A549 (cell line): ENCODE measurements at regions not wholly inside any gene's neighbourhood (a gene's known extent, or its start where the extent isn't known, plus 50 kb on each side); places are given as distances from the start of the nearest gene placed in this dataset.

Experiments
- ATAC-seq, 2 experiments: fragments of 200-7000 bp in 1 of 2; fragments of >200 bp in 1 of 2; cut with Nextera tagmentation in 1 of 2; cut with Tn5 transposase in 1 of 2; 3 replicates each; pipeline versions ENCODE4 v1.8.0 to v1.9.1; 2018 to 2020; ENCODE audit warnings: mild to moderate bottlenecking in 1 of 2, moderate library complexity in 1 of 2
- CTCF ChIA-PET: fragments of 300-600 bp; sonication (Branson Sonifier 250); formaldehyde crosslinking; extraction: SDS; loops from one replicate; lab custom pipeline; 2021; ENCODE audit warnings: antibody characterized with exemption, inconsistent platforms; lab: Yijun Ruan, JAX
- POLR2A ChIA-PET: fragments of 350-600 bp; formaldehyde crosslinking; extraction: SDS; loops from one replicate; lab custom pipeline; 2021; ENCODE audit warnings: antibody characterized with exemption, inconsistent platforms; lab: Yijun Ruan, JAX
- DNase-seq, 2 experiments: peaks; one replicate each; pipeline versions ENCODE4 v3.0.0 to v3.0.0-alpha.2; 2011 to 2016; ENCODE audit warnings: low read depth in 1 of 2, low spot score in 1 of 2
- FAIRE-seq: peaks from 2 replicates; lab custom pipeline; 2011; peaks lifted over from hg19 to GRCh38; lab: Jason Lieb, UNC
- H3K27ac ChIP-seq, 2 experiments: fragments of >200 bp; sonication (Bioruptor Twin); formaldehyde crosslinking; 3 replicates each; pipeline ENCODE4 v1.5.1; 2016 to 2017
- H3K4me1 ChIP-seq: fragments of >200 bp; sonication (Bioruptor Twin); formaldehyde crosslinking; 3 replicates; pipeline ENCODE4 v1.6.1; 2016
- H3K4me2 ChIP-seq: fragments of >200 bp; sonication (Bioruptor Twin); formaldehyde crosslinking; 3 replicates; pipeline ENCODE4 v1.6.1; 2016
- H3K4me3 ChIP-seq: fragments of >200 bp; sonication (Bioruptor Twin); formaldehyde crosslinking; 3 replicates; pipeline ENCODE4 v1.5.1; 2016
- H3K9me3 ChIP-seq: fragments of >200 bp; sonication (Bioruptor Twin); formaldehyde crosslinking; 3 replicates; pipeline ENCODE4 v1.6.1; 2016
- ATOH8 ChIP-seq: fragments of 250-450 bp; sonication (Bioruptor Pico); IDR thresholded peaks from 2 replicates; pipeline ENCODE4 v1.5.0; 2020; ENCODE audit warnings: low read depth, mild to moderate bottlenecking, moderate library complexity
- BCL3 ChIP-seq: fragments of >200 bp; sonication (Bioruptor Twin); formaldehyde crosslinking; IDR thresholded peaks from 3 replicates; pipeline ENCODE4 v1.6.1; 2016
- BHLHE40 ChIP-seq: IDR thresholded peaks from 2 replicates; pipeline ENCODE4 v1.6.1; 2012; ENCODE audit warnings: low read depth, low read length, inconsistent platforms
- CBX8 ChIP-seq: fragments of 200-600 bp; sonication (generic); IDR thresholded peaks from 2 replicates; pipeline ENCODE4 v1.6.1; 2016
- CHD4 ChIP-seq: fragments of 200-600 bp; sonication (generic); IDR thresholded peaks from 2 replicates; pipeline ENCODE4 v1.6.1; 2016; ENCODE audit warnings: antibody characterized with exemption, mild to moderate bottlenecking, borderline replicate concordance
- EHF ChIP-seq: fragments of 250-450 bp; sonication (Bioruptor Pico); IDR thresholded peaks from 2 replicates; pipeline ENCODE4 v1.5.0; 2020; ENCODE audit warnings: mild to moderate bottlenecking
- EHMT2 ChIP-seq: fragments of 200-600 bp; sonication (generic); IDR thresholded peaks from 2 replicates; pipeline ENCODE4 v1.6.1; 2016; ENCODE audit warnings: antibody characterized with exemption, low read depth, mild to moderate bottlenecking, moderate library complexity
- ESRRA ChIP-seq: fragments of 150-350 bp; IDR thresholded peaks from 2 replicates; pipeline ENCODE4 v1.6.1; 2014; ENCODE audit warnings: mild to moderate bottlenecking, low read length, borderline replicate concordance
- FOSL2 ChIP-seq, 2 experiments: fragments of 450-650 bp in 1 of 2; fragments of >200 bp in 1 of 2; sonication (Bioruptor Twin) in 1 of 2; formaldehyde crosslinking; IDR thresholded peaks; 2 replicates each; pipeline versions ENCODE4 v1.5.0 to v1.6.1; 2016 to 2020; ENCODE audit warnings: mild to moderate bottlenecking in 1 of 2, moderate library complexity in 1 of 2
- HDAC2 ChIP-seq: fragments of 200-600 bp; sonication (generic); IDR thresholded peaks from 2 replicates; pipeline ENCODE4 v1.6.1; 2016
- HEYL ChIP-seq: fragments of 250-450 bp; sonication (Bioruptor Pico); IDR thresholded peaks from 2 replicates; pipeline ENCODE4 v1.8.0; 2021; ENCODE audit warnings: mild to moderate bottlenecking, moderate library complexity
- HOXA7 ChIP-seq: fragments of 250-450 bp; sonication (Bioruptor Pico); IDR thresholded peaks from 2 replicates; pipeline ENCODE4 v1.5.0; 2020; ENCODE audit warnings: mild to moderate bottlenecking, moderate library complexity
- HOXB5 ChIP-seq: fragments of 250-450 bp; sonication (Bioruptor Pico); IDR thresholded peaks from 2 replicates; pipeline ENCODE4 v1.5.0; 2020; ENCODE audit warnings: mild to moderate bottlenecking, moderate library complexity
- MAFK ChIP-seq: fragments of 450-650 bp; IDR thresholded peaks from 2 replicates; pipeline ENCODE4 v1.6.1; 2014; ENCODE audit not compliant: partially characterized antibody
- MAZ ChIP-seq: fragments of 150-350 bp; IDR thresholded peaks from 2 replicates; pipeline ENCODE4 v1.6.1; 2014; ENCODE audit warnings: antibody characterized with exemption, low read depth, low read length, borderline replicate concordance
- MYC ChIP-seq: IDR thresholded peaks from 2 replicates; pipeline ENCODE4 v1.6.1; 2012; ENCODE audit warnings: mild to moderate bottlenecking, inconsistent platforms, low read length, improper control_type of control experiment, borderline replicate concordance
- NFE2L2 ChIP-seq: fragments of 150-350 bp; conservative IDR thresholded peaks from 2 replicates; pipeline ENCODE4 v1.6.1; 2014; ENCODE audit warnings: low read length
- NPAS2 ChIP-seq: fragments of 250-450 bp; sonication (Bioruptor Pico); IDR thresholded peaks from 2 replicates; pipeline ENCODE4 v1.8.0; 2022; ENCODE audit warnings: mild to moderate bottlenecking, moderate library complexity, borderline replicate concordance
- NR3C1 ChIP-seq: fragments of >200 bp; sonication (Bioruptor Twin); formaldehyde crosslinking; IDR thresholded peaks from 3 replicates; pipeline ENCODE4 v1.6.1; 2017
- PBX3 ChIP-seq: IDR thresholded peaks from 2 replicates; pipeline ENCODE4 v1.6.1; 2012
- PHF8 ChIP-seq: fragments of 200-600 bp; sonication (generic); IDR thresholded peaks from 2 replicates; pipeline ENCODE4 v1.6.1; 2016; ENCODE audit warnings: low read depth, mild to moderate bottlenecking, antibody characterized with exemption, moderate library complexity, borderline replicate concordance
- POLR2A ChIP-seq: IDR thresholded peaks from 2 replicates; pipeline ENCODE4 v1.6.1; 2012; ENCODE audit warnings: mild to moderate bottlenecking, low read length
- RAD21 ChIP-seq, 2 experiments: fragments of >200 bp in 1 of 2; sonication (Bioruptor Twin) in 1 of 2; formaldehyde crosslinking in 1 of 2; IDR thresholded peaks in 1 of 2; conservative IDR thresholded peaks in 1 of 2; 2 replicates in 1 of 2; 3 replicates in 1 of 2; pipeline ENCODE4 v1.6.1; 2012 to 2018; ENCODE audit warnings: inconsistent platforms in 1 of 2
- RCOR1 ChIP-seq: fragments of 150-350 bp; IDR thresholded peaks from 2 replicates; pipeline ENCODE4 v1.6.1; 2014; ENCODE audit warnings: antibody characterized with exemption, low read length, low read depth
- RFX5 ChIP-seq: fragments of 450-650 bp; IDR thresholded peaks from 2 replicates; pipeline ENCODE4 v1.7.1; 2014; ENCODE audit warnings: antibody characterized with exemption, mild to moderate bottlenecking, moderate library complexity
- TFCP2L1 ChIP-seq: fragments of 250-450 bp; sonication (Bioruptor Pico); IDR thresholded peaks from 2 replicates; pipeline ENCODE4 v1.5.0; 2021; ENCODE audit warnings: mild to moderate bottlenecking
- TP53 ChIP-seq: fragments of 250-450 bp; sonication (Bioruptor Pico); IDR thresholded peaks from 2 replicates; pipeline ENCODE4 v1.5.0; 2021; ENCODE audit warnings: mild to moderate bottlenecking, moderate library complexity
- ZFP36 ChIP-seq: fragments of 450-650 bp; IDR thresholded peaks from 2 replicates; pipeline ENCODE4 v1.6.1; 2014; ENCODE audit warnings: borderline replicate concordance; ENCODE audit not compliant: partially characterized antibody
- ZNF302 ChIP-seq: fragments of 250-450 bp; sonication (Bioruptor Pico); IDR thresholded peaks from 2 replicates; pipeline ENCODE4 v1.9.0; 2021; ENCODE audit warnings: inconsistent platforms, mild to moderate bottlenecking, moderate library complexity
- WGBS: methylation state at CpG from one replicate; pipeline ENCODE4 v1.1.6; 2017; ENCODE audit errors: missing lambda C conversion rate; 5-methylcytosine and 5-hydroxymethylcytosine counted together
- TF ChIP-seq, protein P1 (sequence below): fragments of 250-450 bp; sonication (Bioruptor Pico); IDR thresholded peaks from 2 replicates; pipeline ENCODE4 v1.5.0; 2021; ENCODE audit warnings: mild to moderate bottlenecking, moderate library complexity, borderline replicate concordance
- TF ChIP-seq, protein P2 (sequence below): fragments of >200 bp; sonication (Bioruptor Twin); formaldehyde crosslinking; IDR thresholded peaks from 3 replicates; pipeline ENCODE4 v1.5.1; 2016

GRCh38 chr3:174356596-174356995 lies 502.5 kb upstream of the NAALADL2 start:
- ATAC-seq: no peak
- no peak overlapping the region for H3K4me3 ChIP-seq
- TF ChIP-seq ATOH8: no peak
- TF ChIP-seq HOXA7 (CRISPR knock-in tag): no peak
- TF ChIP-seq ESRRA: no peak
- TF ChIP-seq, protein P1, sequence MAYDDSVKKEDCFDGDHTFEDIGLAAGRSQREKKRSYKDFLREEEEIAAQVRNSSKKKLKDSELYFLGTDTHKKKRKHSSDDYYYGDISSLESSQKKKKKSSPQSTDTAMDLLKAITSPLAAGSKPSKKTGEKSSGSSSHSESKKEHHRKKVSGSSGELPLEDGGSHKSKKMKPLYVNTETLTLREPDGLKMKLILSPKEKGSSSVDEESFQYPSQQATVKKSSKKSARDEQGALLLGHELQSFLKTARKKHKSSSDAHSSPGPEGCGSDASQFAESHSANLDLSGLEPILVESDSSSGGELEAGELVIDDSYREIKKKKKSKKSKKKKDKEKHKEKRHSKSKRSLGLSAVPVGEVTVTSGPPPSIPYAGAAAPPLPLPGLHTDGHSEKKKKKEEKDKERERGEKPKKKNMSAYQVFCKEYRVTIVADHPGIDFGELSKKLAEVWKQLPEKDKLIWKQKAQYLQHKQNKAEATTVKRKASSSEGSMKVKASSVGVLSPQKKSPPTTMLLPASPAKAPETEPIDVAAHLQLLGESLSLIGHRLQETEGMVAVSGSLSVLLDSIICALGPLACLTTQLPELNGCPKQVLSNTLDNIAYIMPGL (CRISPR knock-in tag): no peak
- TF ChIP-seq BCL3: no peak
- TF ChIP-seq NPAS2 (CRISPR knock-in tag): no peak
- no peak for TF ChIP-seq MYC
- no peak for TF ChIP-seq RAD21 (conservative IDR thresholded peaks at IDR 0.05 in 1 of 2, IDR thresholded peaks at IDR 0.05 in 1 of 2)
- TF ChIP-seq CBX8: no peak
- no peak for TF ChIP-seq NFE2L2
- TF ChIP-seq EHF (CRISPR knock-in tag): no peak
- TF ChIP-seq, protein P2, sequence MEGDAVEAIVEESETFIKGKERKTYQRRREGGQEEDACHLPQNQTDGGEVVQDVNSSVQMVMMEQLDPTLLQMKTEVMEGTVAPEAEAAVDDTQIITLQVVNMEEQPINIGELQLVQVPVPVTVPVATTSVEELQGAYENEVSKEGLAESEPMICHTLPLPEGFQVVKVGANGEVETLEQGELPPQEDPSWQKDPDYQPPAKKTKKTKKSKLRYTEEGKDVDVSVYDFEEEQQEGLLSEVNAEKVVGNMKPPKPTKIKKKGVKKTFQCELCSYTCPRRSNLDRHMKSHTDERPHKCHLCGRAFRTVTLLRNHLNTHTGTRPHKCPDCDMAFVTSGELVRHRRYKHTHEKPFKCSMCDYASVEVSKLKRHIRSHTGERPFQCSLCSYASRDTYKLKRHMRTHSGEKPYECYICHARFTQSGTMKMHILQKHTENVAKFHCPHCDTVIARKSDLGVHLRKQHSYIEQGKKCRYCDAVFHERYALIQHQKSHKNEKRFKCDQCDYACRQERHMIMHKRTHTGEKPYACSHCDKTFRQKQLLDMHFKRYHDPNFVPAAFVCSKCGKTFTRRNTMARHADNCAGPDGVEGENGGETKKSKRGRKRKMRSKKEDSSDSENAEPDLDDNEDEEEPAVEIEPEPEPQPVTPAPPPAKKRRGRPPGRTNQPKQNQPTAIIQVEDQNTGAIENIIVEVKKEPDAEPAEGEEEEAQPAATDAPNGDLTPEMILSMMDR: no peak
- no peak for TF ChIP-seq HOXB5 (CRISPR knock-in tag)
- TF ChIP-seq ZNF302 (CRISPR knock-in tag): no peak
- TF ChIP-seq MAFK: no peak
- no peak for TF ChIP-seq ZFP36
- no peak for TF ChIP-seq BHLHE40
- TF ChIP-seq PHF8: no peak
- no peak for TF ChIP-seq MAZ
- TF ChIP-seq FOSL2 (IDR thresholded peaks at IDR 0.05): no peak
- no peak for TF ChIP-seq FOSL2 (CRISPR knock-in tag; IDR thresholded peaks at IDR 0.05)
- TF ChIP-seq, all 56 proteins: peak for 0
- POLR2A ChIA-PET: no interaction called here
- CTCF ChIA-PET: no interaction called here
- Histone ChIP-seq H3K9me3 (no peaks in the 10 kb centered on the region), H3K4me2 (no peak overlapping the region), H3K27ac (no peak overlapping the region), H3K4me1 (no peaks in the 10 kb centered on the region)
- FAIRE-seq: no peak
- no peak for DNase-seq
- 70% methylated on average over 1 of the region's 1 CpG for WGBS

DNA sequence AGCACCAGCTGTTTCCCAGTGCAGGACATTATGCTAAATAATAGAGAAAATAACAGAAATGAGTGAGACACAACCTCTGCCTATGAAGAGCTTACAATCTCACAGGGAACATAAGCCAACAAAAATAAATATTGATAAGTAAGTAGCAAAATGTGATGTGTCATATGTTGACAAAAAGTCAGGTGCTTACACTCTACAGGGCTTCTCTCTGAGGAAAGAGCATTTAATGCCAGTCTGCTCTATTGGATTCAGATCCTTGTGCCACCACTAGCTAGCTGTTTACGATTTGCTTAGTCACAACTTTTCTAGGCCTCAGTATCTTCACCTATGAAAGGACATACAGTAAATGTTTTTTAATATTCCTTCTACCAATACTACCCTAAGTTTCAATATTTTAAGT lies 500.9 kb upstream of the NAALADL2 start:
- FAIRE-seq (no peak), ATAC-seq (no peak), DNase-seq (no peak)
- Histone ChIP-seq H3K4me2 (no peak overlapping the region), H3K4me3 (no peak overlapping the region), H3K9me3 (no peaks in the 10 kb centered on the region), H3K4me1 (no peaks in the 10 kb centered on the region), H3K27ac (no peak overlapping the region)
- WGBS: 68% methylated on average over 1 of the region's 1 CpG
- no peak for TF ChIP-seq EHMT2
- no peak for TF ChIP-seq TP53 (CRISPR knock-in tag)
- no peak for TF ChIP-seq FOSL2 (IDR thresholded peaks at IDR 0.05)
- TF ChIP-seq FOSL2 (CRISPR knock-in tag; IDR thresholded peaks at IDR 0.05): no peak
- no peak for TF ChIP-seq PBX3
- TF ChIP-seq ATOH8: no peak
- no peak for TF ChIP-seq NPAS2 (CRISPR knock-in tag)
- TF ChIP-seq HEYL (CRISPR knock-in tag): no peak
- TF ChIP-seq RCOR1: no peak
- no peak for TF ChIP-seq ZNF302 (CRISPR knock-in tag)
- TF ChIP-seq NR3C1: no peak
- TF ChIP-seq RFX5: no peak
- no peak for TF ChIP-seq MYC
- no peak for TF ChIP-seq POLR2A
- TF ChIP-seq HDAC2: no peak
- no peak for TF ChIP-seq EHF (CRISPR knock-in tag)
- no peak for TF ChIP-seq CHD4
- no peak for TF ChIP-seq TFCP2L1 (CRISPR knock-in tag)
- ChIA-PET CTCF (no interaction called here), POLR2A (no interaction called here)
